Mucosa of rectum (tissue), 2 donors: ENCODE measurements at regions not wholly inside any gene's neighbourhood (a gene's known extent, or its start where the extent isn't known, plus 50 kb on each side); places are given as distances from the start of the nearest gene placed in this dataset.
"Not testable (repeated sequence)": the region's sequence is repeated elsewhere in the genome, so short reads cannot be mapped to it uniquely, and the experiment has no call there.

ENCODE experiments used
- H3K27ac ChIP-seq, 2 donors: one replicate each; pipeline ENCODE4 v1.7.0; 2013; ENCODE audit warnings: inconsistent platforms in 2 of 2, low read depth in 2 of 2, low read length in 2 of 2
- H3K27me3 ChIP-seq, 2 donors: one replicate each; pipeline ENCODE4 v1.7.0; 2013; ENCODE audit warnings: low read length in 2 of 2; ENCODE audit not compliant: control insufficient read depth in 2 of 2, insufficient read depth in 2 of 2
- H3K36me3 ChIP-seq, 2 donors: one replicate each; pipeline ENCODE4 v1.7.0; 2013; ENCODE audit warnings: low read length in 2 of 2; ENCODE audit not compliant: control insufficient read depth in 2 of 2, insufficient read depth in 2 of 2
- H3K4me1 ChIP-seq, 2 donors: one replicate each; pipeline ENCODE4 v1.7.0; 2013; ENCODE audit warnings: low read length in 2 of 2, mild to moderate bottlenecking in 1 of 2; ENCODE audit not compliant: control insufficient read depth in 2 of 2, insufficient read depth in 2 of 2
- H3K4me3 ChIP-seq, 2 donors: one replicate each; pipeline ENCODE4 v1.7.0; 2013; ENCODE audit warnings: low read length in 2 of 2
- H3K9ac ChIP-seq, 2 donors: one replicate each; pipeline ENCODE4 v1.7.0; 2013; ENCODE audit warnings: low read length in 2 of 2, low read depth in 1 of 2, mild to moderate bottlenecking in 1 of 2
- H3K9me3 ChIP-seq, 2 donors: one replicate each; pipeline ENCODE4 v1.7.0; 2013; ENCODE audit warnings: low read length in 2 of 2; ENCODE audit not compliant: control insufficient read depth in 2 of 2
- donor health status: healthy.
- donor health status: Normal muscosa, but diverticular disease.

GRCh38 chr4:14387647-14388046 is 614.6 kb upstream of the CPEB2 start:
- no peaks in the 10 kb centered on the region for H3K36me3 ChIP-seq
- peaks cover 0 to 5% of the 10 kb centered on the region in 2 donors for H3K4me1 ChIP-seq
- H3K27ac ChIP-seq: peak overlapping the region in 1 of 2 donors; percentile 50
- no peaks in the 10 kb centered on the region for H3K27me3 ChIP-seq
- H3K9me3 ChIP-seq: no peaks in the 10 kb centered on the region
- peak overlapping the region in 1 of 2 donors; percentile 43 for H3K4me3 ChIP-seq
- H3K9ac ChIP-seq: no peak overlapping the region

GRCh38 chr4:14392378-14392777 is 609.9 kb upstream of the CPEB2 start:
- no peaks in the 10 kb centered on the region for H3K27me3 ChIP-seq

GRCh38 chr4:14396183-14396582 is 606.1 kb upstream of the CPEB2 start:
- no peak overlapping the region for H3K9ac ChIP-seq
- no peaks in the 10 kb centered on the region for H3K9me3 ChIP-seq
- H3K4me1 ChIP-seq: no peaks in the 10 kb centered on the region
- H3K27me3 ChIP-seq: no peaks in the 10 kb centered on the region
- H3K27ac ChIP-seq: no peak overlapping the region
- H3K4me3 ChIP-seq: no peak overlapping the region
- H3K36me3 ChIP-seq: no peaks in the 10 kb centered on the region

More at GRCh38 chr4:14392378-14392777, 609.9 kb upstream of the CPEB2 start:
- Histone ChIP-seq H3K27ac (no peak overlapping the region), H3K4me3 (no peak overlapping the region), H3K9ac (no peak overlapping the region), H3K4me1 (peaks cover 0 to 5% of the 10 kb centered on the region in 2 donors), H3K36me3 (no peaks in the 10 kb centered on the region), H3K9me3 (no peaks in the 10 kb centered on the region)

DNA sequence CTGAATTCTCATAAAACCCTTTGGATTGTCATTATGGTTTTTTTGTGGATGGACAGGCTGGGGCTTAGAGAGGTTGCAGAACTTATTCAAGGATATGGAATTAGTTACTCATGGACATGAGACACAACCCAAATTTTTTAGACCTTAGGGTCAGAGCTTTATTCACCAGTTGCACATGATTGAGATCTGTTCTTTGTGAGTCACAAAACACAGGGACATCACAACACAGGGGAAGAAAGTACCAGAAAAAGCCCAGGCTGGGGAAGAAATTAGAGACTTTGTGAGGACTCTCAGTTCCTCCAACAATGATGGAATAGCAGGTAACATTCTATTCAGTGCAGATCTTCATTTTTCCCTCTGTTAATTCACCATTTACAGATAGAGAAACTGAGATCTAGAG is 602.4 kb upstream of the CPEB2 start:
- Histone ChIP-seq H3K9me3 (no peaks in the 10 kb centered on the region), H3K27me3 (no peaks in the 10 kb centered on the region), H3K4me1 (no peaks in the 10 kb centered on the region), H3K9ac (no peak overlapping the region), H3K4me3 (no peak overlapping the region), H3K27ac (no peak overlapping the region), H3K36me3 (no peaks in the 10 kb centered on the region)

GRCh38 chr4:14400307-14400706 is 602.0 kb upstream of the CPEB2 start:
- Histone ChIP-seq H3K36me3 (no peaks in the 10 kb centered on the region), H3K4me3 (no peak overlapping the region), H3K4me1 (no peaks in the 10 kb centered on the region), H3K9me3 (no peaks in the 10 kb centered on the region), H3K9ac (no peak overlapping the region), H3K27ac (no peak overlapping the region), H3K27me3 (no peaks in the 10 kb centered on the region)

DNA sequence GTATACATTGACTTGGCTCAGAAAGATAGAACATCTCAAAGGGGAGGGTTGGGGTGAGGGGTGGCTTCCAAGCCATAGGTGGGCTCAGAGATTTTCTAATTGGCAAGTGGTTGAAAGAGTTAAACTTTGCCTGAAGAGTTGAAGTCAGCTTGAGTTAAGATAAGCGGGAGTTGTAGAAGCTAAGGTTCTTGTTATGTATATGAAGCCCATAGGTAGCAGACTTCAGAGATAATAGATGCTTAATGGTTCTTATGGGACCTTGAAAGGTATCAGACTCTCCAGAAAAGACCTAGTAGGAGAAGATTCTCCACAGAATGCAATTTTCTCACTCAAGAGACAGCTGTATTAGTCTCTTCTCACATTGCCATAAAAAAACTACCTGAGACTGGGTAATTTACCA is 599.1 kb upstream of the CPEB2 start:
- Histone ChIP-seq H3K4me1 (no peaks in the 10 kb centered on the region), H3K27ac (no peak overlapping the region), H3K36me3 (no peaks in the 10 kb centered on the region), H3K9me3 (no peaks in the 10 kb centered on the region), H3K9ac (no peak overlapping the region), H3K4me3 (no peak overlapping the region), H3K27me3 (no peaks in the 10 kb centered on the region)

DNA sequence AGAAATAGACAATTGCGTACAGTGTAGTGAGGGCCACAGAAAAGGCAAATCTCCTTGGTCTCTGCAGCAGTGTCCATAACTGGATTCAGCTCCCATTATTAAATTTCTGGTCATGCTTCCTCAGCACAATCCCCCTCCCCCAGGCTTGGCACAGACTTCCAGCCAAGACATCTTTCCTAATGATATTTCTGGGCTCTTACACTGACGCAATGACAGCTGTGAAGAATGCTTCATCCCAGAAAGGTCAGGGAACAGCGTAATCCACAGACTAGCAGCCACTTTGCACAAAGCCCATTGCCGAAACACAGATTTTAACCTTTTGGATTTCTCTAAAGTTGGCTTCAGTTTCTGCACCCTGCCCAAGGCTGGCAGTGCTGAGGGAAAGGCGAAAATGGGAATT is 597.6 kb upstream of the CPEB2 start:
- H3K27ac ChIP-seq: no peak overlapping the region
- H3K4me1 ChIP-seq: no peaks in the 10 kb centered on the region
- no peaks in the 10 kb centered on the region for H3K27me3 ChIP-seq
- no peak overlapping the region for H3K9ac ChIP-seq
- no peak overlapping the region for H3K4me3 ChIP-seq
- no peaks in the 10 kb centered on the region for H3K36me3 ChIP-seq
- H3K9me3 ChIP-seq: no peaks in the 10 kb centered on the region

DNA sequence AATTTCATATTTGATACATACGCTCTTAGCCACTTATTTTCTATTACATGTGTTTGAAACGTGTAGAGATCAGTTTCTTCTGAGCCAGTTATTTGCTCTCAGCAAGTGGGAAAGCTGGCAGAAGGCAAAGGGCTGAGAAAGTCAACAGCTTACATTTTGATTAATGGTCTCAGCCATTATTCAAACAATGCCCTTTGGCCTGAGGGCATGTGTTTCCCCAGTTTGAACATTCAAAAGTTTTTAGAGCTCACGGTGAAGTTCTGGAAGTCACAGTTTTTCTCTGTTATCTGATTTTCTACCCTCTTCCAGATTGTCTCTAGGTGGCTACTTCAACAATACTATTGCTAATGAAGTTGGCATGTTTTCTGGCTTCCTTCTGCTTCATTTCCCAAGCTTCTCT is 591.8 kb upstream of the CPEB2 start:
- Histone ChIP-seq H3K9me3 (no peaks in the 10 kb centered on the region), H3K36me3 (no peaks in the 10 kb centered on the region), H3K27ac (no peak overlapping the region)

GRCh38 chr4:14415146-14415545 is 587.1 kb upstream of the CPEB2 start:
- H3K27me3 ChIP-seq: no peaks in the 10 kb centered on the region
- H3K9me3 ChIP-seq: no peaks in the 10 kb centered on the region
- no peaks in the 10 kb centered on the region for H3K36me3 ChIP-seq
- no peak overlapping the region for H3K9ac ChIP-seq
- no peak overlapping the region for H3K27ac ChIP-seq
- H3K4me1 ChIP-seq: no peaks in the 10 kb centered on the region
- no peak overlapping the region for H3K4me3 ChIP-seq

More for the DNA sequence above, 591.8 kb upstream of the CPEB2 start:
- Histone ChIP-seq H3K4me1 (no peaks in the 10 kb centered on the region), H3K4me3 (no peak overlapping the region), H3K9ac (no peak overlapping the region), H3K27me3 (no peaks in the 10 kb centered on the region)

GRCh38 chr4:14419516-14419915 is 582.8 kb upstream of the CPEB2 start:
- Histone ChIP-seq H3K9me3 (no peaks in the 10 kb centered on the region), H3K4me3 (no peak overlapping the region), H3K27me3 (no peaks in the 10 kb centered on the region), H3K4me1 (no peaks in the 10 kb centered on the region), H3K36me3 (no peaks in the 10 kb centered on the region), H3K9ac (no peak overlapping the region), H3K27ac (no peak overlapping the region)

GRCh38 chr4:14426297-14426696 is 576.0 kb upstream of the CPEB2 start:
- H3K36me3 ChIP-seq, H3K27me3 ChIP-seq, H3K27ac ChIP-seq, H3K4me3 ChIP-seq, H3K9me3 ChIP-seq, H3K9ac ChIP-seq, H3K4me1 ChIP-seq: not testable (repeated sequence)
